SU-DHL-6 (cell line): ENCODE measurements at regions not wholly inside any gene's neighbourhood (a gene's known extent, or its start where the extent isn't known, plus 50 kb on each side); places are given as distances from the start of the nearest gene placed in this dataset.

Source experiments
- H2AFZ ChIP-seq: fragments of 200-600 bp; sonication (generic); 2 replicates; pipeline ENCODE4 v1.6.1; 2014; ENCODE audit warnings: low read depth, mild to moderate bottlenecking, moderate library complexity, mixed read lengths, antibody characterized with exemption, low read length; ENCODE audit not compliant: severe bottlenecking
- H3F3A ChIP-seq: fragments of 200-600 bp; shearing (Covaris generic); 2 replicates; pipeline ENCODE4 v1.6.0; 2016; ENCODE audit warnings: antibody characterized with exemption, mild to moderate bottlenecking; ENCODE audit not compliant: insufficient read depth
- H3K27ac ChIP-seq: fragments of 200-600 bp; sonication (generic); 2 replicates; pipeline ENCODE4 v1.5.1; 2016; ENCODE audit warnings: low read depth, mild to moderate bottlenecking, low read length, moderate library complexity, mixed read lengths
- H3K27me3 ChIP-seq: fragments of 200-600 bp; sonication (generic), shearing (Covaris generic); 2 replicates; pipeline ENCODE4 v1.6.0; 2014; ENCODE audit warnings: mild to moderate bottlenecking, low read length
- H3K36me3 ChIP-seq: fragments of 200-600 bp; sonication (generic); 2 replicates; pipeline ENCODE4 v1.6.1; 2014; ENCODE audit warnings: mild to moderate bottlenecking, low read length, mixed read lengths
- H3K4me2 ChIP-seq: fragments of 300-600, 200-600 bp; shearing (Covaris generic), sonication (generic); 2 replicates; pipeline ENCODE4 v1.6.0; 2014; ENCODE audit warnings: low read length, low read depth, mild to moderate bottlenecking; ENCODE audit not compliant: poor library complexity, severe bottlenecking
- H3K4me3 ChIP-seq: fragments of 200-600 bp; sonication (generic); 2 replicates; pipeline ENCODE4 v1.5.1; 2014; ENCODE audit warnings: antibody characterized with exemption, low read length, mild to moderate bottlenecking, mixed read lengths; ENCODE audit not compliant: insufficient read depth, poor library complexity, severe bottlenecking
- H3K79me2 ChIP-seq: fragments of 200-600 bp; sonication (generic); 2 replicates; pipeline ENCODE4 v1.6.1; 2014; ENCODE audit warnings: mild to moderate bottlenecking, low read length, moderate library complexity; ENCODE audit not compliant: insufficient read depth
- H3K9ac ChIP-seq: fragments of 200-600 bp; sonication (generic); 2 replicates; pipeline ENCODE4 v1.7.0; 2014; ENCODE audit warnings: mild to moderate bottlenecking, low read length
- H3K9me2 ChIP-seq: fragments of 200-600 bp; sonication (generic); replicated peaks from 2 replicates; pipeline ENCODE4 v1.6.1; 2014; ENCODE audit warnings: low read length; ENCODE audit not compliant: insufficient read depth
- H3K9me3 ChIP-seq: fragments of 200-600 bp; sonication (generic); 2 replicates; pipeline ENCODE4 v1.6.1; 2014; ENCODE audit warnings: low read length, mixed read lengths; ENCODE audit not compliant: insufficient read depth
- H4K20me1 ChIP-seq: fragments of 200-600 bp; sonication (generic); 2 replicates; pipeline ENCODE4 v1.6.1; 2014; ENCODE audit warnings: low read depth, mild to moderate bottlenecking, antibody characterized with exemption, low read length, moderate library complexity, mixed read lengths
- CTCF ChIP-seq: fragments of 200-600 bp; sonication (generic); IDR thresholded peaks from one replicate; pipeline ENCODE4 v1.5.1; 2017; ENCODE audit warnings: antibody characterized with exemption, mild to moderate bottlenecking, low read length, moderate library complexity; ENCODE audit not compliant: insufficient read depth, poor library complexity, severe bottlenecking
- EZH2phosphoT487 ChIP-seq: fragments of 200-600 bp; sonication (generic), shearing (Covaris generic); conservative IDR thresholded peaks from 2 replicates; pipeline ENCODE4 v1.6.1; 2018; ENCODE audit warnings: mild to moderate bottlenecking, antibody characterized with exemption, low read length, moderate library complexity, mixed read lengths

GRCh38 chr21:17462276-17462981 lies 50.4 kb upstream of the CXADR start:
- H3K27me3 ChIP-seq = no peaks in the 10 kb centered on the region
- TF ChIP-seq EZH2phosphoT487 (no peak), CTCF (no peak)
- no peaks in the 10 kb centered on the region for H3K79me2 ChIP-seq
- no peak overlapping the region for H3K27ac ChIP-seq
- H3K9me3 ChIP-seq = no peaks in the 10 kb centered on the region
- no peaks in the 10 kb centered on the region for H3K9me2 ChIP-seq
- H3K4me3 ChIP-seq = no peak overlapping the region
- H3K9ac ChIP-seq = no peak overlapping the region
- no peaks in the 10 kb centered on the region for H3F3A ChIP-seq
- no peaks in the 10 kb centered on the region for H3K36me3 ChIP-seq
- no peak overlapping the region for H3K4me2 ChIP-seq
- H4K20me1 ChIP-seq = no peaks in the 10 kb centered on the region
- no peak overlapping the region for H2AFZ ChIP-seq
